Endothelial cell of umbilical vein (primary cell): ENCODE measurements at regions not wholly inside any gene's neighbourhood (a gene's known extent, or its start where the extent isn't known, plus 50 kb on each side); places are given as distances from the start of the nearest gene placed in this dataset.

ENCODE experiments used
- JUN ChIP-seq: IDR thresholded peaks from 2 replicates; pipeline ENCODE4 v1.6.1; 2011; ENCODE audit warnings: borderline replicate concordance, low read depth; ENCODE audit not compliant: insufficient read length, insufficient read depth
- MYC ChIP-seq: IDR thresholded peaks from one replicate; pipeline ENCODE4 v1.6.1; 2011; ENCODE audit warnings: mild to moderate bottlenecking, low read depth, low read length
- POLR2A ChIP-seq: IDR thresholded peaks from 2 replicates; pipeline ENCODE4 v1.6.1; 2012; ENCODE audit warnings: low read depth, mild to moderate bottlenecking, control low read depth, low read length
- POLR2AphosphoS5 ChIP-seq: IDR thresholded peaks from 2 replicates; pipeline ENCODE4 v1.6.1; 2012; ENCODE audit warnings: low read depth, mild to moderate bottlenecking, control low read depth, low read length, moderate library complexity; ENCODE audit not compliant: insufficient read depth
- TF ChIP-seq, protein P1 (sequence below), 2 donors: IDR thresholded peaks; 1 replicate in 1 of 2; 2 replicates in 1 of 2; pipeline ENCODE4 v1.5.1; 2011; ENCODE audit warnings: low read length in 2 of 2, mild to moderate bottlenecking in 2 of 2, moderate library complexity in 2 of 2, control low read depth in 1 of 2, inconsistent platforms in 1 of 2, low read depth in 1 of 2; ENCODE audit not compliant: insufficient read depth in 1 of 2; ENCODE audit errors: extremely low read depth in 1 of 2

DNA sequence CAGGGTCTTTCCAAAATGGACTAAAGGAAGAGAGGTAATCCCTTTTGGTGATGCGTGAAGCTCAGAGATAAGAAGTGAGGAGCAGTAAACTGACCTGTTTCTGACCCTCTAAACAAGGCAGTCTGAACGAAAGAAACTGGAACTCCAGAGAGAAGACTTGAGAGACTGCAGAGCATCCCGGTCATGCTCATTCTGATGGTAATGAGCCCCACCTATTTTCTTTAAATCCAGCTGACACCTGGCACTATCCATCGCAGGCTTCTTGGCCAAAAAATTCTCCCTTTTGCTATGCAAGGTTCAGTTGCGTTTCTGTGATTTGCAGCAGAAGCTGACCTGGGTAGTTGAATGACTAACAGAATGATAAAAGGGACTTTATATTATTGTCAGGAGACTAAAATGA lies 105.9 kb upstream of the KCNK2 start:
- TF ChIP-seq POLR2AphosphoS5 (no peak), JUN (no peak), POLR2A (no peak), MYC (no peak)
- TF ChIP-seq, protein P1, sequence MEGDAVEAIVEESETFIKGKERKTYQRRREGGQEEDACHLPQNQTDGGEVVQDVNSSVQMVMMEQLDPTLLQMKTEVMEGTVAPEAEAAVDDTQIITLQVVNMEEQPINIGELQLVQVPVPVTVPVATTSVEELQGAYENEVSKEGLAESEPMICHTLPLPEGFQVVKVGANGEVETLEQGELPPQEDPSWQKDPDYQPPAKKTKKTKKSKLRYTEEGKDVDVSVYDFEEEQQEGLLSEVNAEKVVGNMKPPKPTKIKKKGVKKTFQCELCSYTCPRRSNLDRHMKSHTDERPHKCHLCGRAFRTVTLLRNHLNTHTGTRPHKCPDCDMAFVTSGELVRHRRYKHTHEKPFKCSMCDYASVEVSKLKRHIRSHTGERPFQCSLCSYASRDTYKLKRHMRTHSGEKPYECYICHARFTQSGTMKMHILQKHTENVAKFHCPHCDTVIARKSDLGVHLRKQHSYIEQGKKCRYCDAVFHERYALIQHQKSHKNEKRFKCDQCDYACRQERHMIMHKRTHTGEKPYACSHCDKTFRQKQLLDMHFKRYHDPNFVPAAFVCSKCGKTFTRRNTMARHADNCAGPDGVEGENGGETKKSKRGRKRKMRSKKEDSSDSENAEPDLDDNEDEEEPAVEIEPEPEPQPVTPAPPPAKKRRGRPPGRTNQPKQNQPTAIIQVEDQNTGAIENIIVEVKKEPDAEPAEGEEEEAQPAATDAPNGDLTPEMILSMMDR (IDR thresholded peaks at IDR 0.05; ENCODE audit: extremely low read depth in 1 of 2, insufficient read depth in 1 of 2, low read depth in 1 of 2, low read length in 2 of 2), result no peak
